Femur (tissue), 1 donor: ENCODE measurements at regions not wholly inside any gene's neighbourhood (a gene's known extent, or its start where the extent isn't known, plus 50 kb on each side); places are given as distances from the start of the nearest gene placed in this dataset.
"Not testable (repeated sequence)": the region's sequence is repeated elsewhere in the genome, so short reads cannot be mapped to it uniquely, and the experiment has no call there.

Source experiments
- DNase-seq: peaks from one replicate; pipeline ENCODE4 v3.0.0-alpha.2; 2017

GRCh38 chr12:46484396-46485061 lies 112.0 kb upstream of the SLC38A2 start:
- DNase-seq = no peak

- no peak for DNase-seq
Observed at GRCh38 chr12:46483572-46484395, 111.2 kb upstream of the SLC38A2 start.

- no peak for DNase-seq
Observed at GRCh38 chr12:46480724-46481123, 108.2 kb upstream of the SLC38A2 start.

GRCh38 chr12:46480316-46480715 lies 107.7 kb upstream of the SLC38A2 start:
- DNase-seq = no peak

- DNase-seq = no peak
Observed at GRCh38 chr12:46478123-46478522, 105.5 kb upstream of the SLC38A2 start.

GRCh38 chr12:46477541-46477940 lies 105.0 kb upstream of the SLC38A2 start:
- DNase-seq = no peak

- no peak for DNase-seq
Observed at GRCh38 chr12:46475972-46476645, 103.5 kb upstream of the SLC38A2 start.

- DNase-seq = not testable (repeated sequence)
Observed at GRCh38 chr12:46474385-46474784, 101.8 kb upstream of the SLC38A2 start.

GRCh38 chr12:46473634-46474329 lies 101.2 kb upstream of the SLC38A2 start:
- peak; percentile 60 for DNase-seq

- no peak for DNase-seq
Observed at GRCh38 chr12:46472893-46473633, 100.5 kb upstream of the SLC38A2 start.

- no peak for DNase-seq
Observed at GRCh38 chr12:46472144-46472705, 99.7 kb upstream of the SLC38A2 start.

- no peak for DNase-seq
Observed at GRCh38 chr12:46471404-46471803, 98.8 kb upstream of the SLC38A2 start.

- no peak for DNase-seq
Observed at GRCh38 chr12:46470975-46471374, 98.4 kb upstream of the SLC38A2 start.

- no peak for DNase-seq
Observed at GRCh38 chr12:46470036-46470627, 97.6 kb upstream of the SLC38A2 start.

- DNase-seq = no peak
Observed at GRCh38 chr12:46468813-46469212, 96.2 kb upstream of the SLC38A2 start.

- no peak for DNase-seq
Observed at GRCh38 chr12:46468160-46468559, 95.6 kb upstream of the SLC38A2 start.

GRCh38 chr12:46465307-46465706 lies 92.7 kb upstream of the SLC38A2 start:
- DNase-seq = no peak

GRCh38 chr12:46464863-46465262 lies 92.3 kb upstream of the SLC38A2 start:
- DNase-seq = no peak

GRCh38 chr12:46462641-46463355 lies 90.2 kb upstream of the SLC38A2 start:
- no peak for DNase-seq

- DNase-seq = no peak
Observed at GRCh38 chr12:46461907-46462640, 89.5 kb upstream of the SLC38A2 start.
